Spleen (tissue), 7 donors: ENCODE measurements at regions not wholly inside any gene's neighbourhood (a gene's known extent, or its start where the extent isn't known, plus 50 kb on each side); places are given as distances from the start of the nearest gene placed in this dataset.

Experiments
- CTCF ChIP-seq, 11 experiments: fragments of 200-600 bp in 7 of 11; fragments of 450-650 bp in 4 of 11; sonication (generic) in 4 of 11; IDR thresholded peaks in 8 of 11; conservative IDR thresholded peaks in 3 of 11; 1 replicate in 7 of 11; 2 replicates in 4 of 11; pipeline versions ENCODE4 v1.4.0 to v1.8.0; 2016 to 2021; ENCODE audit warnings: antibody characterized with exemption in 11 of 11, inconsistent platforms in 4 of 11, mild to moderate bottlenecking in 1 of 11
- POLR2A ChIP-seq, 3 donors: fragments of 450-650 bp; IDR thresholded peaks; one replicate each; pipeline ENCODE4 v1.5.1; 2017; ENCODE audit warnings: antibody characterized with exemption in 3 of 3, mild to moderate bottlenecking in 1 of 3
- POLR2AphosphoS5 ChIP-seq, 3 donors: sonication (generic); formaldehyde crosslinking; IDR thresholded peaks; one replicate each; pipeline ENCODE4 v1.5.1; 2017; ENCODE audit warnings: antibody characterized with exemption in 3 of 3
- donor health status: DM: no; HTN: no; CAD: no; lungs with moderate emphysema.
- donor health status: DM: no; HTN: no; CAD: no.
- donor health status: DM: no; HTN: no; CAD: no.

DNA sequence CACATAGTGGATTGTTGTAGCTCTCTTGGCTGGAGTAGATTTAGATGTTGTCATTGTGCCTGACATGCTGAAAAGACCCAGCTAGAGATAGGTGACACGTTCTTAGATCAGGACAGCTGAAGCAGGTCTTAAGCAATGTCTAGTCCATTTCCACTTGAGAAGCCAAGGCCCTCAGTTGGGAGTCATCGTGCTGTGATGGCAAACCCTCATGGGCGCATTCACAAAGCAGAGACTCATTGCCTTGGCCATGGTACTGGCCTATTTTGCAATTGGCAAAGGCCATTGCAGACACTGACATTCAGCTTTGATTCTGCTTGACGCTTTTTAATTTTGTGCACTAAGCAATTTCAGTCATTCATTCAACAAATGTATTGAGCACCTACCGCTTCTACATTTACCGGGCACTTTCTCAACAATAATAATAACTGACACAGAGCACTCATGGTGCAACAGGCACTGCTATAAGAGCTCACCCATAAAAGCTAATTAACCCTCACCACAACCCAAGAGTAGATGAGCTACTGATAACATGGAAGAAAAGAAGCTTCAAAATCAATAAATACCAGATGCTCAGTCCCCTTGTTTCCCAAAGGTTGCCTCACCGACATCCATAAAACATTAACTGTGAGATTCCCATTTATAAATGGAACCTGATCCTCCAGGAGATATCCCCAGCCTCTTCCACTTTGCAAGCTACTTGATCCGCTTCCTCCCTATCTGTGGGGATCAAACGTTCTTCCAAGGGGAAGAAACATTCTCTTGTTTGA is 200.1 kb downstream of the TLE3 start:
- no peak for TF ChIP-seq CTCF (IDR thresholded peaks at IDR 0.05 in 8 of 11, conservative IDR thresholded peaks at IDR 0.05 in 3 of 11)
- no peak for TF ChIP-seq POLR2A (IDR thresholded peaks at IDR 0.05)
- no peak for TF ChIP-seq POLR2AphosphoS5 (IDR thresholded peaks at IDR 0.05)
